ENCODE measurements at regions not wholly inside any gene's neighbourhood (a gene's known extent, or its start where the extent isn't known, plus 50 kb on each side); places are given as distances from the start of the nearest gene placed in this dataset.

- Histone ChIP-seq H3K9me3 (ENCODE audit: control insufficient read depth in 2 of 2, insufficient read depth in 1 of 2, low read length in 1 of 2) (no peaks in the 10 kb centered on the region), H3K27me3 (ENCODE audit: control insufficient read depth in 2 of 2, insufficient read depth in 1 of 2, low read length in 1 of 2) (no peaks in the 10 kb centered on the region), H3K36me3 (ENCODE audit: control insufficient read depth in 2 of 2, insufficient read depth in 2 of 2, low read length in 1 of 2) (no peaks in the 10 kb centered on the region), H3K27ac (ENCODE audit: low read depth in 1 of 2, low read length in 1 of 2) (no peak overlapping the region), H3K4me1 (ENCODE audit: control insufficient read depth in 2 of 2, insufficient read depth in 2 of 2, low read length in 2 of 2) (peaks cover 4 to 21% of the 10 kb centered on the region in 2 donors), H3K4me3 (ENCODE audit: low read length in 2 of 2) (no peak overlapping the region)
- 92% methylated on average over 1 of the region's 1 CpG for WGBS
- DNase-seq (ENCODE audit: low read depth in 6 of 9, low spot score in 9 of 9): no peak
Measured at GRCh38 chr13:76764429-76764828, 121.8 kb downstream of the KCTD12 start.

DNA sequence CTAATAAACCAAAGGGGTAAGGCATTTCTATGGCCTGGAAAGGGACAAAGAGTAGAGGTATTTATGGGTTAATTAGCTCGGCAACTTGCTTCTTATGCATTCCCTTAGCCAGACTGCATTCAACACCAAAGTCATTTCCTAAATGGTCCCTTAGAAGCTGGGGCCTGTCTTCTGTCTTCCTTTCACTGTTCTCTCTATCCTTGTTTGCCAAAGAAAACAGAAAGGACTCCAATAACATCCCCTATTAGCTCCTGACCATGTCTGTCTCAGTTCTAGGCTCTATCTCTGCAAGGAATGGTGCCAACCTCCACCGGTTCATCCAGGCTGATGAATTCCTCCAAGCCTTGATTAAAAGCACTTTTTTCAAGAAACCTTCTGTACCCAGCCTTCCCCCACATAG is 123.5 kb downstream of the KCTD12 start:
- H3K27ac ChIP-seq (ENCODE audit: low read depth in 1 of 2, low read length in 1 of 2): no peak overlapping the region
- no peaks in the 10 kb centered on the region for H3K27me3 ChIP-seq (ENCODE audit: control insufficient read depth in 2 of 2, insufficient read depth in 1 of 2, low read length in 1 of 2)
- H3K4me1 ChIP-seq (ENCODE audit: control insufficient read depth in 2 of 2, insufficient read depth in 2 of 2, low read length in 2 of 2): peaks cover 0 to 8% of the 10 kb centered on the region in 2 donors
- H3K36me3 ChIP-seq (ENCODE audit: control insufficient read depth in 2 of 2, insufficient read depth in 2 of 2, low read length in 1 of 2): no peaks in the 10 kb centered on the region
- H3K9me3 ChIP-seq (ENCODE audit: control insufficient read depth in 2 of 2, insufficient read depth in 1 of 2, low read length in 1 of 2): no peaks in the 10 kb centered on the region
- DNase-seq (ENCODE audit: low read depth in 6 of 9, low spot score in 9 of 9): no peak
- 93% methylated on average over 2 of the region's 2 CpGs for WGBS
- no peak overlapping the region for H3K4me3 ChIP-seq (ENCODE audit: low read length in 2 of 2)

DNA sequence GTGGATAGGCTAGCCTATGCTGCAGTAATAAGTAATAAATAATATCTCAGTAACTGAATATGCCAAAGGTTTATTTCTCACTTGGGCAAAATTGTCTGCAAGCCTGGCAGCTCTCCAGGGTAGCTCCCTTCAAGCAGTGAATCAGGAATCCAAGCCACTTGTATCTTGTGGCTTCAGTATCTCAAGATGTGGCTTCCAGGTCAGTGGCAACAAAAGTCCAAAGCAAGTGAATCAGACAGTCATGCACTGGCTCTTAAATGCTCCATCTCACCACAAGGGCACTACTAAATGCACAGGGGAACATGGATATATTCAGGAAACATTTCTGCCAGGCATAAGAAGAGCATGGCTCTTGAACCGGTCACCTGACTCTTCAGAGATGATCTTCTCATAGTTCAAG is 126.3 kb downstream of the KCTD12 start:
- H3K27me3 ChIP-seq (ENCODE audit: control insufficient read depth in 2 of 2, insufficient read depth in 1 of 2, low read length in 1 of 2): no peaks in the 10 kb centered on the region
- H3K36me3 ChIP-seq (ENCODE audit: control insufficient read depth in 2 of 2, insufficient read depth in 2 of 2, low read length in 1 of 2): no peaks in the 10 kb centered on the region
- no peaks in the 10 kb centered on the region for H3K9me3 ChIP-seq (ENCODE audit: control insufficient read depth in 2 of 2, insufficient read depth in 1 of 2, low read length in 1 of 2)
- H3K27ac ChIP-seq (ENCODE audit: low read depth in 1 of 2, low read length in 1 of 2): no peak overlapping the region
- H3K4me3 ChIP-seq (ENCODE audit: low read length in 2 of 2): no peak overlapping the region
- H3K4me1 ChIP-seq (ENCODE audit: control insufficient read depth in 2 of 2, insufficient read depth in 2 of 2, low read length in 2 of 2): peaks cover 0 to 5% of the 10 kb centered on the region in 2 donors
- WGBS: 95% methylated on average over 1 of the region's 1 CpG
- no peak for DNase-seq (ENCODE audit: low read depth in 6 of 9, low spot score in 9 of 9)

DNA sequence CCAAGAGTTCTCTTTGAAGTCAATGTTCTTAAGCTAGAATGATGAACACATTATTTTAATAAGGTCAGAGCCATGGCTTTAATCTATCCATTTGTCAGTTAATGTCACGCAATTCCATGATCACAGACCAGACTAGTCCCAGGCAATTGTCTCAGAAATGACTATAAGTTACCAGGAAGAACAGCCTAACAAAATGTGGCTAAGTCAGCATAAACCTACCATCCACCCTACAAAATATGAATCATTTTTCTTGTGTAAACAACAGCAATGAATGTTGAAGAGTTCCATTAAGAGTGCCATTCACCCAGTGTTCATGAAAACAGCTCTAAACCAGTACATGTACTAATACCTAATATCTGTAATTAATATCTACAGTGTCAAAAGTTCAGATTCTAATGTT is 127.5 kb downstream of the KCTD12 start:
- Histone ChIP-seq H3K27me3 (ENCODE audit: control insufficient read depth in 2 of 2, insufficient read depth in 1 of 2, low read length in 1 of 2) (no peaks in the 10 kb centered on the region), H3K36me3 (ENCODE audit: control insufficient read depth in 2 of 2, insufficient read depth in 2 of 2, low read length in 1 of 2) (no peaks in the 10 kb centered on the region), H3K9me3 (ENCODE audit: control insufficient read depth in 2 of 2, insufficient read depth in 1 of 2, low read length in 1 of 2) (no peaks in the 10 kb centered on the region), H3K4me1 (ENCODE audit: control insufficient read depth in 2 of 2, insufficient read depth in 2 of 2, low read length in 2 of 2) (no peaks in the 10 kb centered on the region), H3K27ac (ENCODE audit: low read depth in 1 of 2, low read length in 1 of 2) (no peak overlapping the region), H3K4me3 (ENCODE audit: low read length in 2 of 2) (no peak overlapping the region)
- DNase-seq (ENCODE audit: low read depth in 6 of 9, low spot score in 9 of 9): no peak
- 100% methylated on average over 1 of the region's 1 CpG for whole genome bisulfite sequencing

DNA sequence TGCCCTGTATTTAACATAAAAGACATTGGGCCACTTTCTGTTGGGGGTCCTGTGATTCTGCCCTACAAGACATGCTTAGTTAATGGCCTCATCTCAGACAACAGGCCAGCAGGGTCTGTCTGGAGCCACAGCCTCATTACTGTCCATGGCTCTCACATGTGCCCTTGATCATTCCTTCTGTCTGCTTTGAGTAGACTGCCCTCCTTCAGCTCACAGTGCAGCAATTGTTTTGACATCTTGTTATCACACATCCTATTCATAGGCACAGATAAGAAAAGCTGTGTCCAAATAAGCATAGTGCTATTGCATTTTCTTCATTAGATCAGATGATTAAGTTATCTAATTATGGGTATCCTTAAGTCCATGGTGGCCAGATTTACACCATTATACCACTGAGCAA is 127.9 kb downstream of the KCTD12 start:
- H3K4me1 ChIP-seq (ENCODE audit: control insufficient read depth in 2 of 2, insufficient read depth in 2 of 2, low read length in 2 of 2): no peaks in the 10 kb centered on the region
- H3K9me3 ChIP-seq (ENCODE audit: control insufficient read depth in 2 of 2, insufficient read depth in 1 of 2, low read length in 1 of 2): no peaks in the 10 kb centered on the region
- no peak overlapping the region for H3K4me3 ChIP-seq (ENCODE audit: low read length in 2 of 2)
- no peak overlapping the region for H3K27ac ChIP-seq (ENCODE audit: low read depth in 1 of 2, low read length in 1 of 2)
- DNase-seq (ENCODE audit: low read depth in 6 of 9, low spot score in 9 of 9): no peak
- no peaks in the 10 kb centered on the region for H3K36me3 ChIP-seq (ENCODE audit: control insufficient read depth in 2 of 2, insufficient read depth in 2 of 2, low read length in 1 of 2)
- no peaks in the 10 kb centered on the region for H3K27me3 ChIP-seq (ENCODE audit: control insufficient read depth in 2 of 2, insufficient read depth in 1 of 2, low read length in 1 of 2)

DNA sequence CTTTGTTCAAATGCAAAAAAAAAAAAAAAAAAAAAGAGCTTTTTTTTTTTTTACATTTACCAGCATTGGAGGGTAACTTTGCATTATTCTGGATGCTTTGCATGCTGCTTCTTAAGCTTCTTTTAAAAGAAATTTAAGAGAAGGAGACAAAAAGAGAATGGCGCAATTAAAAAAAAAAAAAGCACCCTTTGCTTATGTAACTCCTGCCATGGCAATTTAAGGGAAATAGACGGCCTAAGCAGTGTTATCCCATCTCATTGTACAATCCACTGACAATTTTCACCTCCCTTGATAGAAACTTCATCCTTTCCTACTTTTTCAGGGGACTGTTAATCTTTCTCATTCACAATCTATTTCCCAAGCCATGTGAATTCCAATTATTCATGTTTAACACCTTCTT is 129.8 kb downstream of the KCTD12 start:
- H3K36me3 ChIP-seq (ENCODE audit: control insufficient read depth in 2 of 2, insufficient read depth in 2 of 2, low read length in 1 of 2): no peaks in the 10 kb centered on the region
- H3K4me1 ChIP-seq (ENCODE audit: control insufficient read depth in 2 of 2, insufficient read depth in 2 of 2, low read length in 2 of 2): no peaks in the 10 kb centered on the region
- no peaks in the 10 kb centered on the region for H3K27me3 ChIP-seq (ENCODE audit: control insufficient read depth in 2 of 2, insufficient read depth in 1 of 2, low read length in 1 of 2)
- no peak overlapping the region for H3K27ac ChIP-seq (ENCODE audit: low read depth in 1 of 2, low read length in 1 of 2)
- 98% methylated on average over 2 of the region's 2 CpGs for WGBS
- H3K4me3 ChIP-seq (ENCODE audit: low read length in 2 of 2): no peak overlapping the region
- no peak for DNase-seq (ENCODE audit: low read depth in 6 of 9, low spot score in 9 of 9)
- no peaks in the 10 kb centered on the region for H3K9me3 ChIP-seq (ENCODE audit: control insufficient read depth in 2 of 2, insufficient read depth in 1 of 2, low read length in 1 of 2)

- no peak for DNase-seq (ENCODE audit: low read depth in 6 of 9, low spot score in 9 of 9)
- no peak overlapping the region for H3K27ac ChIP-seq (ENCODE audit: low read depth in 1 of 2, low read length in 1 of 2)
- no peaks in the 10 kb centered on the region for H3K9me3 ChIP-seq (ENCODE audit: control insufficient read depth in 2 of 2, insufficient read depth in 1 of 2, low read length in 1 of 2)
- WGBS: 84% methylated on average over 4 of the region's 4 CpGs
- H3K27me3 ChIP-seq (ENCODE audit: control insufficient read depth in 2 of 2, insufficient read depth in 1 of 2, low read length in 1 of 2): no peaks in the 10 kb centered on the region
- H3K36me3 ChIP-seq (ENCODE audit: control insufficient read depth in 2 of 2, insufficient read depth in 2 of 2, low read length in 1 of 2): no peaks in the 10 kb centered on the region
- H3K4me3 ChIP-seq (ENCODE audit: low read length in 2 of 2): no peak overlapping the region
- no peaks in the 10 kb centered on the region for H3K4me1 ChIP-seq (ENCODE audit: control insufficient read depth in 2 of 2, insufficient read depth in 2 of 2, low read length in 2 of 2)
Measured at GRCh38 chr13:76754414-76754813, 131.8 kb downstream of the KCTD12 start.

DNA sequence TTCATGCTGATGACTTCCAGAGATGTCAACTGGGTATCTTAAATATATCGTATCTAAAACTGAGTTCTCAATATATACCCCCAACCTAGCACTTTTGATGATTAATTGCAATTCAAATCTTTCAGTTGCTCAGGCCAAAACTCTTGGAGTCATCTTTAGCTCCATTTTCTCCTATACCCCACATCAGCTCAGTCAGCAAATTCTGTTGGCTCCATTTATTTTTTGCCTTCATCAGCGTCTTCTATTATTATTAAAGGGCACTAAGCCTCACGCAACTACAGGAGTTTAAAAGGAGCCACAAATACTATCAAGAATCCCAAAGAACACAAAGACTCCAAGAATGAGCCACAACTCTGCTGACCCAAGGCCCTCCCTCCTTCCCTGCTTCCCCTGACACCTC is 134.9 kb downstream of the KCTD12 start:
- no peaks in the 10 kb centered on the region for H3K9me3 ChIP-seq (ENCODE audit: control insufficient read depth in 2 of 2, insufficient read depth in 1 of 2, low read length in 1 of 2)
- H3K4me1 ChIP-seq (ENCODE audit: control insufficient read depth in 2 of 2, insufficient read depth in 2 of 2, low read length in 2 of 2): no peaks in the 10 kb centered on the region
- H3K27me3 ChIP-seq (ENCODE audit: control insufficient read depth in 2 of 2, insufficient read depth in 1 of 2, low read length in 1 of 2): no peaks in the 10 kb centered on the region
- H3K36me3 ChIP-seq (ENCODE audit: control insufficient read depth in 2 of 2, insufficient read depth in 2 of 2, low read length in 1 of 2): no peaks in the 10 kb centered on the region
- WGBS: 96% methylated on average over 3 of the region's 3 CpGs
- no peak overlapping the region for H3K4me3 ChIP-seq (ENCODE audit: low read length in 2 of 2)
- no peak overlapping the region for H3K27ac ChIP-seq (ENCODE audit: low read depth in 1 of 2, low read length in 1 of 2)
- DNase-seq (ENCODE audit: low read depth in 6 of 9, low spot score in 9 of 9): no peak

DNA sequence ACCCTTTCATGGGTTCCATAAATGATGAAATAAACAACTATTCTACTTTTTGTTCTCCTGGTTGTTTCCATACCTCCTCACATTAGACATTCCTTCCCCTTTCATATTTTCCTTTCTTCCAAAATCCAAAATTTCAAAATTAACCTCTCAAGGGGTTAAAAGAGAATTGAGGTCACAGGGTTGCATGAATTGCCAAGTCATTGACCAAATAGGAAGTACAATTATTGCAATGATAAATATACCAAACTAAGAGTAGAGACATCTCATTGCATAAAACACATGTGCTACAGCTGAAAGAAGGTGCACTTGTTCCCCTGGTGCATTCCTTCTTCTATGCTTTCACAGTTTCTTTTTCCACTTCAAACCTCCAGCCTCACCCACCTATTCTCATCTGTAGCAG is 136.1 kb downstream of the KCTD12 start:
- Histone ChIP-seq H3K4me1 (ENCODE audit: control insufficient read depth in 2 of 2, insufficient read depth in 2 of 2, low read length in 2 of 2) (no peaks in the 10 kb centered on the region), H3K9me3 (ENCODE audit: control insufficient read depth in 2 of 2, insufficient read depth in 1 of 2, low read length in 1 of 2) (no peaks in the 10 kb centered on the region), H3K36me3 (ENCODE audit: control insufficient read depth in 2 of 2, insufficient read depth in 2 of 2, low read length in 1 of 2) (no peaks in the 10 kb centered on the region), H3K4me3 (ENCODE audit: low read length in 2 of 2) (no peak overlapping the region), H3K27ac (ENCODE audit: low read depth in 1 of 2, low read length in 1 of 2) (no peak overlapping the region), H3K27me3 (ENCODE audit: control insufficient read depth in 2 of 2, insufficient read depth in 1 of 2, low read length in 1 of 2) (no peaks in the 10 kb centered on the region)
- DNase-seq (ENCODE audit: low read depth in 6 of 9, low spot score in 9 of 9): no peak

Data from thymus (tissue), 11 donors.